PC-3 (cell line): ENCODE measurements at regions not wholly inside any gene's neighbourhood (a gene's known extent, or its start where the extent isn't known, plus 50 kb on each side); places are given as distances from the start of the nearest gene placed in this dataset.

ENCODE experiments used
- EZH2 ChIP-seq: fragments of 300-600 bp; sonication (generic); IDR thresholded peaks from one replicate; pipeline ENCODE4 v1.6.1; 2017; ENCODE audit warnings: antibody characterized with exemption, mild to moderate bottlenecking, low read length; ENCODE audit not compliant: unreplicated experiment
- EZH2phosphoT487 ChIP-seq: fragments of 300-600 bp; sonication (generic); IDR thresholded peaks from 2 replicates; pipeline ENCODE4 v1.6.1; 2018; ENCODE audit warnings: mild to moderate bottlenecking, antibody characterized with exemption, low read length, borderline replicate concordance
- TF ChIP-seq, protein P1 (sequence below): fragments of 300-600 bp; sonication (generic); conservative IDR thresholded peaks from 2 replicates; pipeline ENCODE4 v1.5.1; 2017; ENCODE audit warnings: antibody characterized with exemption, low read depth, mild to moderate bottlenecking, low read length

GRCh38 chr13:24083141-24083540 is 77.4 kb upstream of the SPATA13 start:
- TF ChIP-seq, protein P1, sequence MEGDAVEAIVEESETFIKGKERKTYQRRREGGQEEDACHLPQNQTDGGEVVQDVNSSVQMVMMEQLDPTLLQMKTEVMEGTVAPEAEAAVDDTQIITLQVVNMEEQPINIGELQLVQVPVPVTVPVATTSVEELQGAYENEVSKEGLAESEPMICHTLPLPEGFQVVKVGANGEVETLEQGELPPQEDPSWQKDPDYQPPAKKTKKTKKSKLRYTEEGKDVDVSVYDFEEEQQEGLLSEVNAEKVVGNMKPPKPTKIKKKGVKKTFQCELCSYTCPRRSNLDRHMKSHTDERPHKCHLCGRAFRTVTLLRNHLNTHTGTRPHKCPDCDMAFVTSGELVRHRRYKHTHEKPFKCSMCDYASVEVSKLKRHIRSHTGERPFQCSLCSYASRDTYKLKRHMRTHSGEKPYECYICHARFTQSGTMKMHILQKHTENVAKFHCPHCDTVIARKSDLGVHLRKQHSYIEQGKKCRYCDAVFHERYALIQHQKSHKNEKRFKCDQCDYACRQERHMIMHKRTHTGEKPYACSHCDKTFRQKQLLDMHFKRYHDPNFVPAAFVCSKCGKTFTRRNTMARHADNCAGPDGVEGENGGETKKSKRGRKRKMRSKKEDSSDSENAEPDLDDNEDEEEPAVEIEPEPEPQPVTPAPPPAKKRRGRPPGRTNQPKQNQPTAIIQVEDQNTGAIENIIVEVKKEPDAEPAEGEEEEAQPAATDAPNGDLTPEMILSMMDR, result no peak
- TF ChIP-seq EZH2, result no peak
- TF ChIP-seq EZH2phosphoT487, result no peak
